Hepatocyte (in vitro differentiated cells): ENCODE measurements at regions not wholly inside any gene's neighbourhood (a gene's known extent, or its start where the extent isn't known, plus 50 kb on each side); places are given as distances from the start of the nearest gene placed in this dataset.

Experiments
- DNase-seq: peaks from one replicate; pipeline ENCODE4 v3.0.0-alpha.2; 2016; ENCODE audit warnings: low spot score
- H2AFZ ChIP-seq: fragments of 200-600 bp; sonication (generic); 2 replicates; pipeline ENCODE4 v1.6.0; 2016; ENCODE audit warnings: antibody characterized with exemption, mild to moderate bottlenecking
- H3K27ac ChIP-seq: fragments of 200-600 bp; sonication (generic); 2 replicates; pipeline ENCODE4 v1.5.1; 2016; ENCODE audit warnings: mild to moderate bottlenecking
- H3K27me3 ChIP-seq: fragments of 200-600 bp; sonication (generic); 2 replicates; pipeline ENCODE4 v1.6.1; 2016
- H3K36me3 ChIP-seq: fragments of 200-600 bp; sonication (generic); replicated peaks from 2 replicates; pipeline ENCODE4 v1.5.1; 2016; ENCODE audit warnings: low read depth; ENCODE audit not compliant: insufficient read depth
- H3K4me1 ChIP-seq: fragments of 200-600 bp; sonication (generic); 2 replicates; pipeline ENCODE4 v1.5.1; 2016; ENCODE audit warnings: mild to moderate bottlenecking, moderate library complexity; ENCODE audit not compliant: insufficient read depth
- H3K4me2 ChIP-seq: fragments of 200-600 bp; sonication (generic); 2 replicates; pipeline ENCODE4 v1.6.0; 2016
- H3K4me3 ChIP-seq: fragments of 200-600 bp; sonication (generic); 2 replicates; pipeline ENCODE4 v1.5.1; 2016; ENCODE audit warnings: mild to moderate bottlenecking
- H3K79me2 ChIP-seq: fragments of 200-600 bp; sonication (generic); 2 replicates; pipeline ENCODE4 v1.6.0; 2017; ENCODE audit warnings: mild to moderate bottlenecking
- H3K9me2 ChIP-seq: fragments of 200-600 bp; sonication (generic); replicated peaks from 2 replicates; pipeline ENCODE4 v1.6.0; 2017; ENCODE audit warnings: mild to moderate bottlenecking; ENCODE audit not compliant: insufficient read depth
- H3K9me3 ChIP-seq: fragments of 200-600 bp; sonication (generic); 2 replicates; pipeline ENCODE4 v1.5.1; 2016; ENCODE audit warnings: low read depth, mild to moderate bottlenecking
- H4K20me1 ChIP-seq: fragments of 200-600 bp; sonication (generic); 2 replicates; pipeline ENCODE4 v1.6.0; 2016; ENCODE audit warnings: mild to moderate bottlenecking; ENCODE audit not compliant: insufficient read depth, poor library complexity, severe bottlenecking
- EZH2 ChIP-seq: fragments of 200-600 bp; sonication (generic); IDR thresholded peaks from 2 replicates; pipeline ENCODE4 v1.6.1; 2016; ENCODE audit warnings: antibody characterized with exemption, mild to moderate bottlenecking, borderline replicate concordance
- EZH2phosphoT487 ChIP-seq: fragments of 200-600 bp; sonication (generic); IDR thresholded peaks from one replicate; pipeline ENCODE4 v1.6.1; 2018; ENCODE audit warnings: antibody characterized with exemption, mild to moderate bottlenecking, low read depth, moderate library complexity; ENCODE audit not compliant: unreplicated experiment, severe bottlenecking
- WGBS: methylation state at CpG from one replicate; pipeline ENCODE4 v1.1.6; 2016; ENCODE audit warnings: low lambda C conversion rate; ENCODE audit errors: missing lambda C conversion rate; 5-methylcytosine and 5-hydroxymethylcytosine counted together
- TF ChIP-seq, protein P1 (sequence below): fragments of 200-600 bp; sonication (generic); IDR thresholded peaks from 2 replicates; pipeline ENCODE4 v1.5.1; 2016; ENCODE audit warnings: antibody characterized with exemption, mild to moderate bottlenecking; ENCODE audit not compliant: poor library complexity

GRCh38 chr6:142631517-142632385 is 313.2 kb downstream of the HIVEP2 start:
- H2AFZ ChIP-seq: no peak overlapping the region
- 89% methylated on average over 2 of the region's 2 CpGs for WGBS
- DNase-seq: no peak

DNA sequence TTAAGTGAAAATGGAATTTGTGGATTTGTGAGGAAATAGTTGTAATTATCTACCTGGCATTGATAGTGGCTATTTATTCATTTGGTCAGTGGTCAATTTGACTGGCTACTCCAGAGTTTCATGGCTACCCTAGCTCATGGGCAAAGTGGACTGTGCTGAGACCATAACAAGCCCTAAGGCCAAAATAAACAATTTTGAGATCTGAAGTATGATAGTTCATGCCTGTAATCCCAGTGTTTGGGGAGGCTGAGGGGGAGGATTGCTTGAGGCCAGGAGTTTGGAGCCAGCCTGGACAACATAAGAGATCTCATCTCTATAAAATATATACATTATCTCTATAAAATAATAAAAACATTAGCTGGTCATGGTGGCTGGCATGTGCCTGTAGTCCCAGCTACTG is 311.7 kb downstream of the HIVEP2 start:
- no peaks in the 10 kb centered on the region for H3K9me2 ChIP-seq
- TF ChIP-seq, protein P1, sequence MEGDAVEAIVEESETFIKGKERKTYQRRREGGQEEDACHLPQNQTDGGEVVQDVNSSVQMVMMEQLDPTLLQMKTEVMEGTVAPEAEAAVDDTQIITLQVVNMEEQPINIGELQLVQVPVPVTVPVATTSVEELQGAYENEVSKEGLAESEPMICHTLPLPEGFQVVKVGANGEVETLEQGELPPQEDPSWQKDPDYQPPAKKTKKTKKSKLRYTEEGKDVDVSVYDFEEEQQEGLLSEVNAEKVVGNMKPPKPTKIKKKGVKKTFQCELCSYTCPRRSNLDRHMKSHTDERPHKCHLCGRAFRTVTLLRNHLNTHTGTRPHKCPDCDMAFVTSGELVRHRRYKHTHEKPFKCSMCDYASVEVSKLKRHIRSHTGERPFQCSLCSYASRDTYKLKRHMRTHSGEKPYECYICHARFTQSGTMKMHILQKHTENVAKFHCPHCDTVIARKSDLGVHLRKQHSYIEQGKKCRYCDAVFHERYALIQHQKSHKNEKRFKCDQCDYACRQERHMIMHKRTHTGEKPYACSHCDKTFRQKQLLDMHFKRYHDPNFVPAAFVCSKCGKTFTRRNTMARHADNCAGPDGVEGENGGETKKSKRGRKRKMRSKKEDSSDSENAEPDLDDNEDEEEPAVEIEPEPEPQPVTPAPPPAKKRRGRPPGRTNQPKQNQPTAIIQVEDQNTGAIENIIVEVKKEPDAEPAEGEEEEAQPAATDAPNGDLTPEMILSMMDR: no peak
- TF ChIP-seq EZH2: no peak
- TF ChIP-seq EZH2phosphoT487: no peak
- no peak overlapping the region for H3K4me3 ChIP-seq
- no peak overlapping the region for H2AFZ ChIP-seq
- no peaks in the 10 kb centered on the region for H3K27me3 ChIP-seq
- H3K4me2 ChIP-seq: no peak overlapping the region
- H4K20me1 ChIP-seq: no peaks in the 10 kb centered on the region
- DNase-seq: no peak
- H3K36me3 ChIP-seq: no peaks in the 10 kb centered on the region
- H3K27ac ChIP-seq: no peak overlapping the region
- H3K79me2 ChIP-seq: no peaks in the 10 kb centered on the region
- H3K4me1 ChIP-seq: no peaks in the 10 kb centered on the region
- no peaks in the 10 kb centered on the region for H3K9me3 ChIP-seq

More at GRCh38 chr6:142631517-142632385, 313.2 kb downstream of the HIVEP2 start:
- Histone ChIP-seq H3K4me3 (no peak overlapping the region), H3K4me1 (no peaks in the 10 kb centered on the region), H3K27me3 (no peaks in the 10 kb centered on the region), H4K20me1 (no peaks in the 10 kb centered on the region), H3K9me2 (no peaks in the 10 kb centered on the region), H3K36me3 (no peaks in the 10 kb centered on the region), H3K27ac (no peak overlapping the region), H3K9me3 (no peaks in the 10 kb centered on the region), H3K4me2 (no peak overlapping the region), H3K79me2 (no peaks in the 10 kb centered on the region)
- TF ChIP-seq, protein P1: no peak
- TF ChIP-seq EZH2phosphoT487 (no peak), EZH2 (no peak)

DNA sequence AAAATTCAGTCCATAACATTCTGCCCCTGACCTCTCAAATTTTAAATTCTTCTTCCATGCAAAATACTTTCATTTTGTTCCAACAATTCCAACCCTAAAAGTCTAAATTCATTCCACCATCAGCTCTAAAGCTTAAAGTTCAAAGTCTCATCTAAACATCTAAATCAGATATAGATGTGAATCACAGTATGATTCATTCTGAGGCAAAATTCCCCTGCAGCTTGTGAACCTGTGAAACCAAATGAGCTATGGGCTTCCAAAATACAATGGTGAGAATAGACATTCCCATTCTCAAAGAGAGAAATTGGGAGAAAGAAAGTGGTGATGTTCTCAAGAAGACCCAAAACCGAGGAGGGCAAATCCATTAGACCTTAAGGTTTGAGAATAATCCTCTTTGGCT is 309.8 kb downstream of the HIVEP2 start:
- H3K79me2 ChIP-seq: no peaks in the 10 kb centered on the region
- no peak for TF ChIP-seq EZH2phosphoT487
- no peak for TF ChIP-seq EZH2
- TF ChIP-seq, protein P1: no peak
- H3K4me1 ChIP-seq: no peaks in the 10 kb centered on the region
- WGBS: 93% methylated on average over 1 of the region's 1 CpG
- no peak overlapping the region for H3K4me2 ChIP-seq
- H3K36me3 ChIP-seq: no peaks in the 10 kb centered on the region
- no peak overlapping the region for H3K4me3 ChIP-seq
- H3K27me3 ChIP-seq: no peaks in the 10 kb centered on the region
- no peak overlapping the region for H2AFZ ChIP-seq
- no peaks in the 10 kb centered on the region for H4K20me1 ChIP-seq
- DNase-seq: no peak
- H3K27ac ChIP-seq: no peak overlapping the region
- H3K9me2 ChIP-seq: no peaks in the 10 kb centered on the region
- no peaks in the 10 kb centered on the region for H3K9me3 ChIP-seq
